K562 (cell line): ENCODE measurements at regions not wholly inside any gene's neighbourhood (a gene's known extent, or its start where the extent isn't known, plus 50 kb on each side); places are given as distances from the start of the nearest gene placed in this dataset.

Experiments
- ATAC-seq: fragments of 200-7000 bp; cut with Tn5 transposase; 3 replicates; pipeline ENCODE4 v1.9.1; 2020; ENCODE audit warnings: moderate library complexity
- BruUV-seq: library from RNA; stranded (reverse); fragments of 400-500 nt; replicated peaks from 2 replicates; lab custom pipeline; 2021; lab: Mats Ljungman, UMichigan
- CTCF ChIA-PET: fragments of 300-600 bp; formaldehyde crosslinking; extraction: SDS; loops from one replicate; lab custom pipeline; 2021; ENCODE audit warnings: low intra/inter-chr PET ratio; lab: Yijun Ruan, JAX
- POLR2A ChIA-PET: fragments of 300-600, 350-650 bp; sonication (Branson Sonifier 250); formaldehyde crosslinking; extraction: SDS; loops from one replicate; lab custom pipeline; 2021; ENCODE audit warnings: antibody characterized with exemption, inconsistent platforms; lab: Yijun Ruan, JAX
- DNase-seq, 4 experiments: peaks; one replicate each; pipeline versions ENCODE4 v3.0.0 to v3.0.0-alpha.2; 2011 to 2018; ENCODE audit warnings: low spot score in 3 of 4, mixed read lengths in 3 of 4; ENCODE audit errors: extremely low read depth in 1 of 4
- FAIRE-seq: peaks from 2 replicates; lab custom pipeline; 2011; peaks lifted over from hg19 to GRCh38; lab: Jason Lieb, UNC
- H2AFZ ChIP-seq: 2 replicates; pipeline ENCODE4 v1.6.0; 2011; ENCODE audit warnings: low read depth, low read length, control low read depth, inconsistent platforms
- H3K27ac ChIP-seq: fragments of 200-600 bp; 3 replicates; pipeline ENCODE4 v1.8.0; 2011; ENCODE audit warnings: low read depth, mild to moderate bottlenecking, control low read depth, inconsistent platforms, low read length, moderate library complexity, mixed read lengths; ENCODE audit errors: extremely low read depth
- H3K27me3 ChIP-seq, 2 experiments: fragments of 300-600 bp in 1 of 2; 2 replicates in 1 of 2; 3 replicates in 1 of 2; pipeline versions ENCODE4 v1.6.0 to v1.8.0; 2011; ENCODE audit warnings: inconsistent platforms in 2 of 2, low read length in 2 of 2, mild to moderate bottlenecking in 1 of 2, mixed read lengths in 1 of 2, moderate library complexity in 1 of 2; ENCODE audit not compliant: control insufficient read depth in 2 of 2, insufficient read depth in 2 of 2
- H3K36me3 ChIP-seq: fragments of 300-600 bp; 3 replicates; pipeline ENCODE4 v1.8.0; 2011; ENCODE audit warnings: mild to moderate bottlenecking, low read length, inconsistent platforms; ENCODE audit not compliant: control insufficient read depth, insufficient read depth
- H3K4me1 ChIP-seq, 2 experiments: fragments of 200-600 bp in 1 of 2; replicated peaks in 1 of 2; 2 replicates in 1 of 2; 3 replicates in 1 of 2; pipeline versions ENCODE4 v1.5.1 to v1.8.0; 2011; ENCODE audit warnings: inconsistent platforms in 2 of 2, low read length in 2 of 2, mild to moderate bottlenecking in 1 of 2, mixed read lengths in 1 of 2, moderate library complexity in 1 of 2; ENCODE audit not compliant: control insufficient read depth in 2 of 2, insufficient read depth in 2 of 2
- H3K4me2 ChIP-seq: 2 replicates; pipeline ENCODE4 v1.6.1; 2011; ENCODE audit warnings: low read length, control low read depth, inconsistent platforms, mixed read lengths; ENCODE audit not compliant: insufficient read depth
- H3K4me3 ChIP-seq: fragments of 200-600 bp; sonication (generic), shearing (Covaris generic); 2 replicates; pipeline ENCODE4 v1.5.1; 2016; ENCODE audit warnings: control low read depth, inconsistent platforms
- H3K79me2 ChIP-seq: fragments of 200-600 bp; 3 replicates; pipeline ENCODE4 v1.8.0; 2011; ENCODE audit warnings: low read length, inconsistent platforms; ENCODE audit not compliant: control insufficient read depth, insufficient read depth
- H3K9ac ChIP-seq, 2 experiments: 2 replicates each; pipeline versions ENCODE4 v1.6.0 to v1.6.1; 2011; ENCODE audit warnings: low read depth in 2 of 2, low read length in 2 of 2, control low read depth in 1 of 2, inconsistent platforms in 1 of 2, mild to moderate bottlenecking in 1 of 2, mixed read lengths in 1 of 2; ENCODE audit not compliant: insufficient read depth in 1 of 2
- H3K9me1 ChIP-seq: one replicate; pipeline ENCODE4 v1.6.0; 2011; ENCODE audit warnings: inconsistent platforms, mild to moderate bottlenecking, low read length, moderate library complexity; ENCODE audit not compliant: control insufficient read depth, insufficient read depth
- H3K9me3 ChIP-seq: replicated peaks from 2 replicates; pipeline ENCODE4 v1.5.1; 2011; ENCODE audit warnings: low read depth, low read length, inconsistent platforms; ENCODE audit not compliant: control insufficient read depth, insufficient read depth
- H4K20me1 ChIP-seq: replicated peaks from 2 replicates; pipeline ENCODE4 v1.6.1; 2011; ENCODE audit warnings: low read length, inconsistent platforms, mixed read lengths; ENCODE audit not compliant: control insufficient read depth, insufficient read depth
- MCM7 ChIP-seq, 2 experiments: fragments of 450-650 bp; IDR thresholded peaks; 2 replicates each; pipeline ENCODE4 v1.6.1; 2016 to 2018
- PHTF2 ChIP-seq: fragments of 250-450 bp; sonication (Bioruptor Pico); IDR thresholded peaks from 2 replicates; pipeline ENCODE4 v1.5.0; 2021; ENCODE audit warnings: mild to moderate bottlenecking
- POLR2AphosphoS5 ChIP-seq: IDR thresholded peaks from 2 replicates; pipeline ENCODE4 v1.6.1; 2011; ENCODE audit warnings: mild to moderate bottlenecking, low read depth, low read length, moderate library complexity; ENCODE audit not compliant: control insufficient read depth, insufficient read depth
- USF1 ChIP-seq: sonication (generic); formaldehyde crosslinking; IDR thresholded peaks from 2 replicates; pipeline ENCODE4 v1.9.0; 2022; ENCODE audit warnings: mild to moderate bottlenecking, missing genetic modification reagents
- ZBTB5 ChIP-seq: fragments of 450-650 bp; IDR thresholded peaks from 2 replicates; pipeline ENCODE4 v1.6.1; 2017; ENCODE audit warnings: antibody characterized with exemption
- ZFP36 ChIP-seq: fragments of 150-350 bp; IDR thresholded peaks from 2 replicates; pipeline ENCODE4 v1.6.1; 2018; ENCODE audit warnings: low read length, low read depth; ENCODE audit not compliant: partially characterized antibody
- ZNF444 ChIP-seq: fragments of 250-450 bp; sonication (Bioruptor Pico); IDR thresholded peaks from 2 replicates; pipeline ENCODE4 v1.4.0; 2020; ENCODE audit warnings: mild to moderate bottlenecking, moderate library complexity
- WGBS: fragments of 100-300 bp; shearing (Covaris generic); methylation state at CpG from one replicate; pipeline ENCODE4 v1.1.6; 2016; ENCODE audit warnings: low coverage, mixed read lengths; ENCODE audit not compliant: insufficient coverage; ENCODE audit errors: missing lambda C conversion rate; 5-methylcytosine and 5-hydroxymethylcytosine counted together
- in situ Hi-C: fragments of 300-500 bp; cut with MboI; formaldehyde crosslinking; loops from 4 replicates; pipeline ENCODE4 v1.15.0; 2018; ENCODE audit warnings: inconsistent platforms, mixed read lengths
- intact Hi-C: fragments of 100-400 bp; cut with micrococcal nuclease; formaldehyde crosslinking; loops from 2 replicates; pipeline ENCODE4 v1.14.2; 2022
- TF ChIP-seq, protein P1 (sequence below), 3 experiments: fragments of 200-800 bp in 1 of 3; sonication (Bioruptor generic) in 1 of 3; sonication (generic) in 1 of 3; formaldehyde crosslinking in 1 of 3; IDR thresholded peaks; 2 replicates each; pipeline versions ENCODE4 v1.6.1 to v1.8.0; 2016 to 2022; ENCODE audit warnings: mild to moderate bottlenecking in 2 of 3, missing compliant biosample characterization in 2 of 3, missing genetic modification characterization in 2 of 3, missing genetic modification reagents in 1 of 3
- TF ChIP-seq, protein P2 (sequence below): fragments of 450-650 bp; formaldehyde crosslinking; IDR thresholded peaks from 2 replicates; pipeline ENCODE4 v1.4.0; 2022; ENCODE audit warnings: missing genetic modification characterization
- TF ChIP-seq, protein P3 (sequence below): sonication (generic); formaldehyde crosslinking; IDR thresholded peaks from 2 replicates; pipeline ENCODE4 v1.8.0; 2022; ENCODE audit warnings: mild to moderate bottlenecking, low read depth, missing genetic modification reagents

GRCh38 chr11:112412383-112412782, 151.7 kb upstream of the PLET1 start (continued):
- TF ChIP-seq USF1 (CRISPR knock-in tag), result no peak
- TF ChIP-seq POLR2AphosphoS5, result no peak
- TF ChIP-seq, protein P1, sequence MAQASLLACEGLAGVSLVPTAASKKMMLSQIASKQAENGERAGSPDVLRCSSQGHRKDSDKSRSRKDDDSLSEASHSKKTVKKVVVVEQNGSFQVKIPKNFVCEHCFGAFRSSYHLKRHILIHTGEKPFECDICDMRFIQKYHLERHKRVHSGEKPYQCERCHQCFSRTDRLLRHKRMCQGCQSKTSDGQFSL (CRISPR knock-in tag; IDR thresholded peaks at IDR 0.05), result no peak
- TF ChIP-seq, protein P1 (tag; IDR thresholded peaks at IDR 0.05), result no peak
- TF ChIP-seq ZBTB5, result no peak

DNA sequence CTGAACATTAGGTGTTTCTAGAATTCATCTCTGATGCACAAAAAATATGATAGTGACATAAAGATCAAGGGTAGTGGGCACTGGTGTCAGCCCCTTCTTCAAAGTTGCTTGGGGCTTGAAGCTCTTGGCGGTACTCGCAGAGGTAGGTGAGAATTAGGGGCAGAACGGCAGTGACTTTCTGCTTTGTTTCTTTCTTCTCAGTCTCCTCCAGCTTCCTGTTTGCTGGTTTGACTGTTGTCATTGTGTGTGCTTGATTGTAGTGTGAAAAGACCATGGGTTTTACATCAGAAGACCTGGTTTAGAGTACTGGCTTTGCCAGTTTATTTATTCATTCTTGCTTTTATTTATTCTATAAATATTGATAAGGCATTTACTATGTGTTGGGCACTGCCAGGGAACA, 156.7 kb upstream of the PLET1 start:
- H3K27ac ChIP-seq, result no peak overlapping the region
- no peaks in the 10 kb centered on the region for H3K9me1 ChIP-seq
- DNase-seq, result no peak
- no peaks in the 10 kb centered on the region for H3K9me3 ChIP-seq
- POLR2A ChIA-PET, result no interaction called here
- CTCF ChIA-PET, result no interaction called here
- ATAC-seq, result no peak
- H4K20me1 ChIP-seq, result no peaks in the 10 kb centered on the region; the same call in 1 of the 2 replicates
- no peak overlapping the region for H3K4me2 ChIP-seq
- TF ChIP-seq MCM7 (IDR thresholded peaks at IDR 0.05) (no peak), ZNF444 (CRISPR knock-in tag) (no peak), ZFP36 (no peak), PHTF2 (no peak)
- TF ChIP-seq, protein P2, sequence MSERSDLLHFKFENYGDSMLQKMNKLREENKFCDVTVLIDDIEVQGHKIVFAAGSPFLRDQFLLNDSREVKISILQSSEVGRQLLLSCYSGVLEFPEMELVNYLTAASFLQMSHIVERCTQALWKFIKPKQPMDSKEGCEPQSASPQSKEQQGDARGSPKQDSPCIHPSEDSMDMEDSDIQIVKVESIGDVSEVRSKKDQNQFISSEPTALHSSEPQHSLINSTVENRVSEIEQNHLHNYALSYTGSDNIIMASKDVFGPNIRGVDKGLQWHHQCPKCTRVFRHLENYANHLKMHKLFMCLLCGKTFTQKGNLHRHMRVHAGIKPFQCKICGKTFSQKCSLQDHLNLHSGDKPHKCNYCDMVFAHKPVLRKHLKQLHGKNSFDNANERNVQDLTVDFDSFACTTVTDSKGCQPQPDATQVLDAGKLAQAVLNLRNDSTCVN (CRISPR knock-in tag), result no peak
- TF ChIP-seq, protein P3, sequence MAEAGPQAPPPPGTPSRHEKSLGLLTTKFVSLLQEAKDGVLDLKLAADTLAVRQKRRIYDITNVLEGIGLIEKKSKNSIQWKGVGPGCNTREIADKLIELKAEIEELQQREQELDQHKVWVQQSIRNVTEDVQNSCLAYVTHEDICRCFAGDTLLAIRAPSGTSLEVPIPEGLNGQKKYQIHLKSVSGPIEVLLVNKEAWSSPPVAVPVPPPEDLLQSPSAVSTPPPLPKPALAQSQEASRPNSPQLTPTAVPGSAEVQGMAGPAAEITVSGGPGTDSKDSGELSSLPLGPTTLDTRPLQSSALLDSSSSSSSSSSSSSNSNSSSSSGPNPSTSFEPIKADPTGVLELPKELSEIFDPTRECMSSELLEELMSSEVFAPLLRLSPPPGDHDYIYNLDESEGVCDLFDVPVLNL (CRISPR knock-in tag), result no peak
- no peak overlapping the region for H2AFZ ChIP-seq
- no peaks in the 10 kb centered on the region for H3K4me1 ChIP-seq
- no peaks in the 10 kb centered on the region for H3K79me2 ChIP-seq
- no peak overlapping the region for H3K9ac ChIP-seq
- intact Hi-C loops, result no loop called here
- in situ Hi-C loops, result no loop called here
- no peak for FAIRE-seq
- H3K27me3 ChIP-seq, result no peaks in the 10 kb centered on the region
- WGBS, result 0% methylated on average over 3 of the region's 3 CpGs
- no TSS peak for BruUV-seq
- no peak overlapping the region for H3K4me3 ChIP-seq
- no peaks in the 10 kb centered on the region for H3K36me3 ChIP-seq
